ENCODE measurements at regions not wholly inside any gene's neighbourhood (a gene's known extent, or its start where the extent isn't known, plus 50 kb on each side); places are given as distances from the start of the nearest gene placed in this dataset.

- TF ChIP-seq POLR2A (IDR thresholded peaks at IDR 0.05) (no peak), CTCF (IDR thresholded peaks at IDR 0.05) (no peak)
These were observed 109.9 kb downstream of the ZNF518B start for GRCh38 chr4:10347281-10347795.

Measured in testis (tissue), 2 donors.